KMS-11 (cell line): ENCODE measurements at regions not wholly inside any gene's neighbourhood (a gene's known extent, or its start where the extent isn't known, plus 50 kb on each side); places are given as distances from the start of the nearest gene placed in this dataset.
"Not testable (repeated sequence)": the region's sequence is repeated elsewhere in the genome, so short reads cannot be mapped to it uniquely, and the experiment has no call there.

Experiments
- H2AFZ ChIP-seq: fragments of 200-600 bp; sonication (generic); 2 replicates; pipeline ENCODE4 v1.6.1; 2016; ENCODE audit warnings: antibody characterized with exemption, mixed run types, low read depth
- H3K27ac ChIP-seq: fragments of 200-600 bp; sonication (generic); 2 replicates; pipeline ENCODE4 v1.6.1; 2016; ENCODE audit warnings: mild to moderate bottlenecking, mixed run types
- H3K27me3 ChIP-seq: fragments of 200-600 bp; sonication (generic); 2 replicates; pipeline ENCODE4 v1.6.1; 2017; ENCODE audit warnings: mild to moderate bottlenecking, low read depth, mixed run types, moderate library complexity; ENCODE audit not compliant: insufficient read depth
- H3K36me3 ChIP-seq: fragments of 200-600 bp; sonication (generic); 2 replicates; pipeline ENCODE4 v1.6.1; 2017; ENCODE audit warnings: mild to moderate bottlenecking, mixed run types; ENCODE audit not compliant: insufficient read depth
- H3K4me1 ChIP-seq: fragments of 200-600 bp; sonication (generic); 2 replicates; pipeline ENCODE4 v1.6.1; 2016; ENCODE audit warnings: mild to moderate bottlenecking, low read depth, mixed run types; ENCODE audit not compliant: poor library complexity, severe bottlenecking
- H3K4me2 ChIP-seq: fragments of 200-600 bp; sonication (generic); 2 replicates; pipeline ENCODE4 v1.7.0; 2016; ENCODE audit warnings: mild to moderate bottlenecking, mixed run types
- H3K4me3 ChIP-seq: fragments of 200-600 bp; sonication (generic); IDR thresholded peaks from 2 replicates; pipeline ENCODE4 v1.6.1; 2017; ENCODE audit warnings: low read depth, low read length, mixed read lengths; ENCODE audit not compliant: insufficient read depth
- H3K79me2 ChIP-seq: fragments of 200-600 bp; sonication (generic); 2 replicates; pipeline ENCODE4 v1.6.1; 2016; ENCODE audit warnings: low read depth, mixed run types; ENCODE audit not compliant: insufficient read depth
- H3K9ac ChIP-seq: fragments of 200-600 bp; sonication (generic); 2 replicates; pipeline ENCODE4 v1.6.1; 2016; ENCODE audit warnings: mild to moderate bottlenecking, mixed run types
- H4K20me1 ChIP-seq: fragments of 200-600 bp; sonication (generic); 2 replicates; pipeline ENCODE4 v1.6.1; 2016; ENCODE audit warnings: mild to moderate bottlenecking, mixed run types; ENCODE audit not compliant: insufficient read depth
- TF ChIP-seq, protein P1 (sequence below): fragments of 200-600 bp; sonication (generic); conservative IDR thresholded peaks from 2 replicates; pipeline ENCODE4 v1.6.1; 2017; ENCODE audit warnings: low read depth, mild to moderate bottlenecking, antibody characterized with exemption, low read length, moderate library complexity, mixed read lengths

DNA sequence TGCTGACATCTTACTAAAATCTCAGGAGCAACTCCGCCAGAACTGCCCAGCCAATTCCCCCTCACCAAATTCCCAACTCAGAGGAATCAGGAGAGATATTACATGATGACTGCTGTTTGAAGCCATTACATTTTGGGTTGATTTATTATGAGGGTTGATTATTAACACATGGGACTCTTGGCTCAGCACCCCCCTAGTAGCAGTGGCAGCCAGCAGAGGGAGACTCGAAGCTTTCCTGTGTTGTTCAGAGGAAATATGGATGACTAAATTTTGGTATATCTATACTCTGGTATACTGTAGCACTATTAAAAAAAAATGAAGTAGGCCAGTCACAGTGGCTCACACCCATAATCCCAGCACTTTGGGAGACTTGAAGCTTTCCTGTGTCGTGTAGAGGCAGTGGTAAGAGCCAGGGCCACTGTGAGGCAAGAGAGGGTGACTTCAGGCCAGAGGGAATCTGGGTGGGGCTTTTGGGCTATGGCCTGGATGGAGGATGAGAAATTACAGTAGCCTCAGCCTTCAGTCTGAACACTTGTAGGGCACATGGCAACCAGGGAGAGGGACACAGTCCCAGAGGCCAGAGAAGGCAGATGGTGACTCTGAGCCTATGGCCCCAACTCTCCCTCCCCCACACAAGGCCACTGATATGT is 111.4 kb downstream of the LHX2 start:
- H3K27me3 ChIP-seq = no peaks in the 10 kb centered on the region
- no peak overlapping the region for H2AFZ ChIP-seq
- H3K4me3 ChIP-seq = no peak overlapping the region
- no peaks in the 10 kb centered on the region for H3K36me3 ChIP-seq
- no peak overlapping the region for H3K4me2 ChIP-seq
- H3K79me2 ChIP-seq = no peaks in the 10 kb centered on the region
- TF ChIP-seq, protein P1, sequence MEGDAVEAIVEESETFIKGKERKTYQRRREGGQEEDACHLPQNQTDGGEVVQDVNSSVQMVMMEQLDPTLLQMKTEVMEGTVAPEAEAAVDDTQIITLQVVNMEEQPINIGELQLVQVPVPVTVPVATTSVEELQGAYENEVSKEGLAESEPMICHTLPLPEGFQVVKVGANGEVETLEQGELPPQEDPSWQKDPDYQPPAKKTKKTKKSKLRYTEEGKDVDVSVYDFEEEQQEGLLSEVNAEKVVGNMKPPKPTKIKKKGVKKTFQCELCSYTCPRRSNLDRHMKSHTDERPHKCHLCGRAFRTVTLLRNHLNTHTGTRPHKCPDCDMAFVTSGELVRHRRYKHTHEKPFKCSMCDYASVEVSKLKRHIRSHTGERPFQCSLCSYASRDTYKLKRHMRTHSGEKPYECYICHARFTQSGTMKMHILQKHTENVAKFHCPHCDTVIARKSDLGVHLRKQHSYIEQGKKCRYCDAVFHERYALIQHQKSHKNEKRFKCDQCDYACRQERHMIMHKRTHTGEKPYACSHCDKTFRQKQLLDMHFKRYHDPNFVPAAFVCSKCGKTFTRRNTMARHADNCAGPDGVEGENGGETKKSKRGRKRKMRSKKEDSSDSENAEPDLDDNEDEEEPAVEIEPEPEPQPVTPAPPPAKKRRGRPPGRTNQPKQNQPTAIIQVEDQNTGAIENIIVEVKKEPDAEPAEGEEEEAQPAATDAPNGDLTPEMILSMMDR = peak; percentile 37; the same call in 1 of the 2 replicates
- peaks cover 8% of the 10 kb centered on the region for H3K4me1 ChIP-seq
- H4K20me1 ChIP-seq = no peaks in the 10 kb centered on the region
- H3K9ac ChIP-seq = no peak overlapping the region
- H3K27ac ChIP-seq = no peak overlapping the region

DNA sequence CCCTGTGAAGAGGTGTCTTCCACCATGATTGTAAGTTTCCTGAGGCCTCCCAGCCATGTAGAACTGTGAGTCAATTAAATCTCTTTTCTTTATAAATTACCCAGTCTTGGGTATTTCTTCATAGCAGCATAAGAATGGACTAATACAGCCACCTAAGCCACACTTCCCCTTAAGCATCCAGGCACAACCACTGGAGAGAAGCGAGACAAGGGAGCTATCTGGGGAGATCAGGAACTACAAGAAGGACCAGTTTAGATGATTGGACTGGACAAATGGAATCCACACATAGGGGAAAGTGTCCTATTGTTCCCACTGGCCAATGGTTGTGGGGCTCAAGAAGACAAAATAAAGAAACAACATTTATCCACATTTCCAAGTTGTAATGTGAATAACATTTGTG is 112.1 kb downstream of the LHX2 start:
- H3K27me3 ChIP-seq, H2AFZ ChIP-seq, H3K4me1 ChIP-seq, H4K20me1 ChIP-seq, H3K4me2 ChIP-seq, H3K9ac ChIP-seq, H3K27ac ChIP-seq, H3K36me3 ChIP-seq, H3K4me3 ChIP-seq, H3K79me2 ChIP-seq: not testable (repeated sequence)

GRCh38 chr9:124124729-124125650 is 113.4 kb downstream of the LHX2 start:
- Histone ChIP-seq H3K4me2 (no peak overlapping the region), H3K4me1 (peaks cover 8% of the 10 kb centered on the region), H3K27me3 (no peaks in the 10 kb centered on the region), H3K36me3 (no peaks in the 10 kb centered on the region), H4K20me1 (no peaks in the 10 kb centered on the region), H3K9ac (no peak overlapping the region), H2AFZ (no peak overlapping the region), H3K79me2 (no peaks in the 10 kb centered on the region), H3K4me3 (no peak overlapping the region), H3K27ac (no peak overlapping the region)
- TF ChIP-seq, protein P1 = no peak

DNA sequence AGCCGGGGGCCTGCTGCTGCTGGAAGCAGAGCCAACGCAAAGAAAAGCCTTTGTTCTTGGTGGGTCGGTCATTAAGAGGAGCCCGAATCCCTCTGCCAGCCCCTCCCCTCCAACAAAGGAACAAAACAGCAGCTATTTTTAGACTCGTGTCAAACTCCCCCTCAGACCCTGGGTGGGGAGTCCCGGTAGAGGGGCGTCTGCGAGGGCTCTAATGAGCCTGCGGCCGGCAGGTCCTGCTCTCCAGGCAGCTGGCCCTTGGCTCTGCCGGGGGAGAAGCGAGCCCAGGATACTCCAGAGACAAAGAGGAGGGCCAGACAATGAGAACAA is 114.0 kb downstream of the LHX2 start:
- Histone ChIP-seq H3K9ac (no peak overlapping the region), H3K36me3 (no peaks in the 10 kb centered on the region), H3K27ac (no peak overlapping the region), H3K4me2 (no peak overlapping the region), H4K20me1 (no peaks in the 10 kb centered on the region), H3K79me2 (no peaks in the 10 kb centered on the region), H2AFZ (no peak overlapping the region), H3K4me3 (no peak overlapping the region), H3K4me1 (peaks cover 8% of the 10 kb centered on the region), H3K27me3 (no peaks in the 10 kb centered on the region)
- TF ChIP-seq, protein P1 = no peak
